Astrocyte of the cerebellum (primary cell): ENCODE measurements at regions not wholly inside any gene's neighbourhood (a gene's known extent, or its start where the extent isn't known, plus 50 kb on each side); places are given as distances from the start of the nearest gene placed in this dataset.

ENCODE experiments used
- DNase-seq: peaks from one replicate; pipeline ENCODE4 v3.0.0-alpha.2; 2011; ENCODE audit warnings: low read depth
- H3K4me3 ChIP-seq: 2 replicates; pipeline ENCODE4 v1.5.1; 2011; ENCODE audit warnings: mild to moderate bottlenecking, low read depth, low read length, moderate library complexity
- in situ Hi-C: cut with HindIII; loops from 2 replicates; pipeline ENCODE4 v1.10.0; 2017; ENCODE audit warnings: low sequenced_read_pairs
- TF ChIP-seq, protein P1 (sequence below): IDR thresholded peaks from 2 replicates; pipeline ENCODE4 v1.5.1; 2012; ENCODE audit warnings: low read length, low read depth, moderate library complexity, mild to moderate bottlenecking; ENCODE audit errors: missing control alignments

DNA sequence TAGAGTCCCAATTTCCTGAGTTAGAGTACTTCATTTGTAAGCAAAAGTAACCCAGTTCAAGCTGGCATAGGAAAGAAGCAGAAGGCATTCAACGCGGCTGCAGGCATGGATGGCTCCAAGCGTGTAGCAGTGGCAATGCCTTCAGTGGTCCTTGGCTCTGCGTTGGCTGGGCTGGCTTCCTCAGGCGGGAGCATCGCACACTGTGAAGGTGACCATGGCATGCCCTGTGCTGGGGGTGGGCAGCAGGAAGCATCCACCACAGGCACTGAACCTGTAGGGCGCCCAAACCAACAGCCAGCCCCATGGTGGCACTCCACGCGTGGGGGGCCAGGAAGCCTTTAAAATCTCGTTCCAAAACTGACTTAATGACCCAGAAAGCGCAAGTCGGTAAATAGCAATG is 53.6 kb upstream of the SPACA7 start:
- in situ Hi-C loops, result no loop called here
- TF ChIP-seq, protein P1, sequence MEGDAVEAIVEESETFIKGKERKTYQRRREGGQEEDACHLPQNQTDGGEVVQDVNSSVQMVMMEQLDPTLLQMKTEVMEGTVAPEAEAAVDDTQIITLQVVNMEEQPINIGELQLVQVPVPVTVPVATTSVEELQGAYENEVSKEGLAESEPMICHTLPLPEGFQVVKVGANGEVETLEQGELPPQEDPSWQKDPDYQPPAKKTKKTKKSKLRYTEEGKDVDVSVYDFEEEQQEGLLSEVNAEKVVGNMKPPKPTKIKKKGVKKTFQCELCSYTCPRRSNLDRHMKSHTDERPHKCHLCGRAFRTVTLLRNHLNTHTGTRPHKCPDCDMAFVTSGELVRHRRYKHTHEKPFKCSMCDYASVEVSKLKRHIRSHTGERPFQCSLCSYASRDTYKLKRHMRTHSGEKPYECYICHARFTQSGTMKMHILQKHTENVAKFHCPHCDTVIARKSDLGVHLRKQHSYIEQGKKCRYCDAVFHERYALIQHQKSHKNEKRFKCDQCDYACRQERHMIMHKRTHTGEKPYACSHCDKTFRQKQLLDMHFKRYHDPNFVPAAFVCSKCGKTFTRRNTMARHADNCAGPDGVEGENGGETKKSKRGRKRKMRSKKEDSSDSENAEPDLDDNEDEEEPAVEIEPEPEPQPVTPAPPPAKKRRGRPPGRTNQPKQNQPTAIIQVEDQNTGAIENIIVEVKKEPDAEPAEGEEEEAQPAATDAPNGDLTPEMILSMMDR, result no peak

DNA sequence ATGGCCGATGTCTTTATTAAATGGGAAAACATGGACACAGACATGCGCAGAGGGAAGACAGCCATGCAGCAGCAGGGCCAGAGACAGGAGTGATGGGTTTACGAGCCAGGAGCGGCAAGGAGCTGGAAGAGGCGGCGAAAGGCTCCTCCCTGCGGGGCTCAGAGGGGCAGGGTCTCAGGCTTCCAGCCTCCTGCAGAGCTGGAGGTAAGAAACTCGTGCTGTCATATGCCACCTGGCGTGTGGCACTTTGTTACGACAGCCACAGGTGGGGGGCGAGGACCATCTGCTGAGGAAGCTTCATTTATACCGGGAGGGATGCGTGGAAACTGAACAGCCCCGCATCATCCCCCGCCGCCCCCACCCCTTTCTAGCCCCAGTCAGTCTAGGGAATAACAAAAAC is 52.0 kb upstream of the SPACA7 start:
- TF ChIP-seq, protein P1, result no peak
- DNase-seq, result no peak
- in situ Hi-C loops, result no loop called here
- no peak overlapping the region for H3K4me3 ChIP-seq

More for the DNA sequence above, 53.6 kb upstream of the SPACA7 start:
- no peak for DNase-seq
- H3K4me3 ChIP-seq, result no peak overlapping the region

DNA sequence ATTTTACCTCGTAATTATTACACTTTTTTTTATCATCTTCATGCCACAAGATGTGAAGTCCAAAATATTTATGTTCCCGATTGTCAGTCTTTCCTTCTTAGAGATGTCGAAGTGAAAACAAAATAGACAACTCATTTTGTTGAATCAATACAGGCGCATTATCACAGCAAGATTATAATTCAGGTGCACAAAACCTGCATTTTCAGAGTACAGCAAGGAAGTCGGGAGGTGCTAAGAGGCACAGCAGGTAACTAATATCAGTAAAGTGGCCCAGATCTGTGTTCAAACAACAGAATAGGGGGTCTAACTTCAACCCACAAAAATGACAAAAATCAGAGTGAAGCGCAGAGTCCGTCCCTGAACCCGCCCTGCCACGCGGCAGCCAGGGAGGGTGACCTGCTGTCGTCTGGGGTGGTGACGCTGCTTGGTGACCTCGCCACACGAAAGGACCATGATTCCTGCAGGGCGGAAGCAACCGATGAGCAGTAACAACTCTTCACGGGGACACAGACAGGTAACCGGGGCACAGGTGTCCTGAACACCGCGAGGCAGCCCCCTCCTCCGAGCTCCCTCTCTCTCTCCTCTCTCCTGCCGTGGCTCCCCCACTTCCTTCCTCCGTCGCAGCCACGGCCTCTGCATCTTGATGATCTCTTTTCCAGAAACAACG is 50.9 kb upstream of the SPACA7 start:
- H3K4me3 ChIP-seq, result no peak overlapping the region
- TF ChIP-seq, protein P1, result no peak
- in situ Hi-C loops, result loop anchor here (25.0 kb wide), 1 partner anchor 88 kb away; no protein-coding TSS in a partner anchor
- no peak for DNase-seq

DNA sequence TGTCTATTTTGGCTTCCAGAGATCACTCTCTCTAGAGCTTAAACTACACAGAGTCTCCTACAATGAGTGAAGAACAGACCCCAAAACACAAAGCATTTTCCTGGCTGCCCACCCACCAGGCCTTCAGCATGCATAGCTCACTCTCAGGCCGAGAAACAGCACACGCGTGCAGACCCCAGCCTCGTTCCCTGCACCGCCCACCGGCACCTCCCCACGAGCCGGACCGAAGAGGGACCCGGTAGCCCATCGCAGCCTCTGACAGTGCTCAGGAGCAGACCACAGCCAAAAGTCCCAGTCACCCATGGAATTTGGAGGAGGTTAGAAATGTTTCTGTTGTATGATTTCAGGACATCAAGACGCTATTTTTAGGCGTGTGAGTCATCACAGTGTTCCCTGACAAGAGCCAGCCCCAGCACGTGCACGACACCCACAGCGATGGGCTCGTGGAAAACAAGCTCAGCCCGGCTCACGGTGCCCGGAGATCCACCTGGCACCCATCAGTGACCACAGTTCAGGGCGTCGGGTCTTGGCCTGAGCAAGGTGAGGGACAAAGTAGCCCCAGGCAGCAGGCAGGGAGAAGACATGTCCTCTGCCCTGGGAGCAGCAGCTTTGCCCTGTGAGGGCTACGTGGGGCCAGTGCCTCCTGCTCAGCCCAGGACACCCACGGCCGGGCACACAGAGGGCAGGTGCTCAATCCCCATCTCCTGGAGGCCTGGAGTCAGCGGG is 50.1 kb upstream of the SPACA7 start:
- DNase-seq, result no peak
- in situ Hi-C loops, result loop anchor here (25.0 kb wide), 1 partner anchor 89 kb away; no protein-coding TSS in a partner anchor
- no peak overlapping the region for H3K4me3 ChIP-seq
- TF ChIP-seq, protein P1, result no peak
